ENCODE measurements at regions not wholly inside any gene's neighbourhood (a gene's known extent, or its start where the extent isn't known, plus 50 kb on each side); places are given as distances from the start of the nearest gene placed in this dataset.

DNA sequence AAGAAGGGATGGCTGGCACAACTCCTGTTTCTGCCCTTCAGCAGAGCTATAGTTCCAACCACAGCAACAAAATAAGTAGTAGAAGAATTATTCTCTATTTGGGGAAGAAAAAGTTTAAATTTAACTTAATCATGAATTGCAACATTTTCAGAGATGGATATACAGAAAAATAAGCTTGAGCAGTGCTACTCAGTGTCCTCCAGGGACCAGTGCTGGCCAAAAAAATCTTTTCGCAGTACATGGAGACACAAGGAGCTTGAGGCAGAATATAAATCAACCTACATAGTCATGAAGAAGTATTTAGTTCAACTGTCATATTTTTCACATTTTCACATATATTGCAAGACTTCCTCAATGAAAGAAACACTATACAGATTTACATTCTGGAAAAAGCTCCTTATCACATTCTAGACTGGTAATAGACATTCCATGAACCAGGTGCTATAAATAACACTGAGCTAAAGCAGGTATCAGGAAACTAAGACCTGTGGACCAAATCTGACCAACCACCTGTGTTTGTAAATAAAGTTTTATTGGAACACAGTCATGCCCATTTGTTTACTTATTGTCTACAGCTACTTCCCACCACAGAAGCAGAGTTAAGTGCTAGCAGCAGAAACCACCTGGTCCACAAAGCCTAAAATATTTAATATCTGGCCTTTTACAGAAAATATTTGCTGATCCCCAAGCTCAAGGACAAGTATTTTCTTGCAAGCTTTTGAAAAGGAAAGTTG lies 101.9 kb downstream of the RGS21 start:
- TF ChIP-seq, protein P1, sequence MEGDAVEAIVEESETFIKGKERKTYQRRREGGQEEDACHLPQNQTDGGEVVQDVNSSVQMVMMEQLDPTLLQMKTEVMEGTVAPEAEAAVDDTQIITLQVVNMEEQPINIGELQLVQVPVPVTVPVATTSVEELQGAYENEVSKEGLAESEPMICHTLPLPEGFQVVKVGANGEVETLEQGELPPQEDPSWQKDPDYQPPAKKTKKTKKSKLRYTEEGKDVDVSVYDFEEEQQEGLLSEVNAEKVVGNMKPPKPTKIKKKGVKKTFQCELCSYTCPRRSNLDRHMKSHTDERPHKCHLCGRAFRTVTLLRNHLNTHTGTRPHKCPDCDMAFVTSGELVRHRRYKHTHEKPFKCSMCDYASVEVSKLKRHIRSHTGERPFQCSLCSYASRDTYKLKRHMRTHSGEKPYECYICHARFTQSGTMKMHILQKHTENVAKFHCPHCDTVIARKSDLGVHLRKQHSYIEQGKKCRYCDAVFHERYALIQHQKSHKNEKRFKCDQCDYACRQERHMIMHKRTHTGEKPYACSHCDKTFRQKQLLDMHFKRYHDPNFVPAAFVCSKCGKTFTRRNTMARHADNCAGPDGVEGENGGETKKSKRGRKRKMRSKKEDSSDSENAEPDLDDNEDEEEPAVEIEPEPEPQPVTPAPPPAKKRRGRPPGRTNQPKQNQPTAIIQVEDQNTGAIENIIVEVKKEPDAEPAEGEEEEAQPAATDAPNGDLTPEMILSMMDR (IDR thresholded peaks at IDR 0.05; ENCODE audit: insufficient read depth, low read length, poor library complexity, severe bottlenecking): no peak
- TF ChIP-seq EZH2phosphoT487 (conservative IDR thresholded peaks at IDR 0.05; ENCODE audit: low read length): no peak
